RPMI7951 (cell line): ENCODE measurements at regions not wholly inside any gene's neighbourhood (a gene's known extent, or its start where the extent isn't known, plus 50 kb on each side); places are given as distances from the start of the nearest gene placed in this dataset.
"Not testable (repeated sequence)": the region's sequence is repeated elsewhere in the genome, so short reads cannot be mapped to it uniquely, and the experiment has no call there.

Source experiments
- DNase-seq: peaks from one replicate; pipeline ENCODE4 v3.0.0-alpha.2; 2012; ENCODE audit warnings: low read depth

DNA sequence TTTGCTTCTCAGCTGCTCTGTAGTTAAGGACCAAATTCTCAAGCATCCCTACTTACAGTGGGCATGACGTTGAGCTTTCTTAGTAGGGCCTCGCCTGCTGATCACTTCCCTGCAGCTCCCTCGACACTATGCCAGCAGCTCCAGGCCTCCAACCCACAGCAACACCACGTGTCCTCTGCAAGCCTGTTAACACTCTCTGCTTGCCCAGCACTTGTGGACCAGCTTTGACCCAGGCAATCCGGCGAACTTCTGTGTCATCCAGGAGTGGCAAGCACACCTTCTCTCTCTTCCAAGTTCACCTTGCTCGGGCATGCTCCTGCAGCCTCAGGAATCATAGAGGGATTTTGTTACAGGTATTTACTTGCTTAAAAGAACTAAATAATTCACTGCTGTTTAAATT lies 138.6 kb upstream of the FHL2 start:
- DNase-seq, result no peak

GRCh38 chr2:105536175-105536574 lies 137.3 kb upstream of the FHL2 start:
- no peak for DNase-seq

DNA sequence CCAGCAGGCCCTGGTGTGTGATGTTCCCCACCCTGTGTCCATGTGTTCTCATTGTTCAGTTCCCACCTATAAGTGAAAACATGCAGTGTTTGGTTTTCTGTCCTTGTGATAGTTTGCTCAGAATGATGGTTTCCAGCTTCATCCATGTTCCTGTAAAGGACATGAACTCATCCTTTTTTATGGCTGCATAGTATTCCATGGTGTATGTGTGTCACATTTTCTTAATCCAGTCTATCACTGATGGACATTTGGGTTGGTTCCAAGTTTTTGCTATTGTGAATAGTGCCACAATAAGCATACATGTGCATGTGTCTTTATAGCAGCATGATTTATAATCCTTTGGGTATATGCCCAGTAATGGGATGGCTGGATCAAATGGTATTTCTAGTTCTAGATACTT lies 130.4 kb upstream of the FHL2 start:
- not testable (repeated sequence) for DNase-seq

GRCh38 chr2:105526000-105526925 lies 127.4 kb upstream of the FHL2 start:
- DNase-seq, result no peak

DNA sequence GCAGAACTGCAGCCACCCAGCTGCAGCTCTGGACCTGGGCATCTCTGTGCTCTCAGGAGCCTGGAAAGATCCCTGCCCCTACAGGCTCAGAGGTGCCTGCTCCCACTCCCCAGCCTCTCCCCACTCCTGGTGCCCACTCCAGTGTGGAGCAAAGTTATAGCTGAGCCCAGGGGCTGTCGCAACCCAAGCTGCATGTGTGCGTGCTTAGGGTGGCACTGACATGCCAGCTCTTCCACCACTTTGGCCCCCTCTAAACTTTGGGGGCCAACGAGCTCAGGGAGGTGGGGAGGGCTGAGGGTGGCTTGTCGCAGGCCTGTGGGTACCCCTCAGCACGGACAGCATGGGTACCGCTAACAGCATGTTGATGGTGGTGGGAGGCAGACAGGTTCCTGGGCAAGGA lies 126.3 kb upstream of the FHL2 start:
- DNase-seq, result no peak

- DNase-seq, result no peak
Observed at GRCh38 chr2:105522645-105523044, 123.8 kb upstream of the FHL2 start.

- no peak for DNase-seq
Observed at GRCh38 chr2:105521616-105522015, 122.8 kb upstream of the FHL2 start.

- DNase-seq, result peak; percentile 33
Observed at GRCh38 chr2:105521176-105521575, 122.3 kb upstream of the FHL2 start.

DNA sequence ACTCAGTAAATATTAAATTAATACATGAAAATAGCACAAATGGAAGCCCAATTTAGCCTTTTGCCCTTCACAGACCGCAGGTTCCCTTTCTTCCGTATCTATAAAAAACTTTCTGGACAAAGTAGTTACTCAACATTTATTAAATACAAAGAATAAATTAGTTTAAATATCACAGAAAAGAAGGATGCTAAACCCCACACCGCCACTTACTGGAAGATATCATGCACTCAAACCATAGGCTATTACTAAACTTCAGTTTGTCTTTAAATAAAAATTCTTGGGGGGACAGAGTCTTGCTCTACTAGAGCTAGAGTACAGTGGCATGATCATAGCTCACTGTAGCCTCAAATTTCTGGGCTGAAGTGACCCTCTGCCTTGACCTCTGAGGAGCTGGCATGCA lies 120.7 kb upstream of the FHL2 start:
- DNase-seq, result no peak

- DNase-seq, result peak; percentile 43
Observed at GRCh38 chr2:105518897-105519296, 120.0 kb upstream of the FHL2 start.

DNA sequence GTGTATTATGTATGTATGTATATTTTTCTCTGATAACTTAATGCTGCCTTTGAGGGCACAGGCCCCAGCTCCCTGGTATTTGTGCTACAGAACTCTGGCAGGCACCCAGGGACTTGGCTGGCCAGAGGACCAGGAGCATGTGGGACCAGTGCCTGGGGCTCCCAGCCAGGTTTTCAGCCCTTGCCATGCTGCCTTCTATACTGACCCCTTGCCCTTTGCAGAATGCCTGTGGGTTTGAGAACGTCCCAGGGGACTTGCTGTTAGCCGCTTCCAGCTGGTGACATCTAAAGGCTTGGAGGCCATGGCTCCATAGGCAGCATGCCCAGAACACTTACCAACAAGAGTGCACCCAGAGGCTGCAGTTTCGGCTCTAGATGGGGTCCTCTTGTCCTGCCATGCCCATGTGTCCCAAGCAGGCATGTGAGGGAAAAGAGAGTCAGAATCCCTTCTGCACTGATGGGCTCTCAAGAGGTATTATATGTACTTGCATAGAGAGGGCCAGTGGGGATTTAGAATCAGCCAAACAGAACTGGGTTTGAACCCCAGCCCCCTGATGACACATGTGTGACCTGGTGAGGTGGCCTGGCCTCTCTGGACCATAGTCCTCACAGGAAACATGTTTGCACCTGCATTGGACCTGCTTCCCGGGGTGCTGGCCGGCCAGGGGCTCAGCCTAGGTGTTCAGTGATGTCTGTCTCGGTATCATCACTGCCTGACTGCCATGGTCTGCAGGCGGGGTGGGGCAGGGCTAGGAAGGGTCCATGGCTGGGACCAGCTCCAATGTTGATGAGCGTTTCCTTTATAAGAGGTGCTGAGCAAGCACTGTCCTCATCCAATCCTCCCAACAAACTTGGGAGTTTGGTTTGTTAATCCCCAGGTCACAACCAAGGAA lies 119.2 kb upstream of the FHL2 start:
- peak; percentile 98 for DNase-seq

DNA sequence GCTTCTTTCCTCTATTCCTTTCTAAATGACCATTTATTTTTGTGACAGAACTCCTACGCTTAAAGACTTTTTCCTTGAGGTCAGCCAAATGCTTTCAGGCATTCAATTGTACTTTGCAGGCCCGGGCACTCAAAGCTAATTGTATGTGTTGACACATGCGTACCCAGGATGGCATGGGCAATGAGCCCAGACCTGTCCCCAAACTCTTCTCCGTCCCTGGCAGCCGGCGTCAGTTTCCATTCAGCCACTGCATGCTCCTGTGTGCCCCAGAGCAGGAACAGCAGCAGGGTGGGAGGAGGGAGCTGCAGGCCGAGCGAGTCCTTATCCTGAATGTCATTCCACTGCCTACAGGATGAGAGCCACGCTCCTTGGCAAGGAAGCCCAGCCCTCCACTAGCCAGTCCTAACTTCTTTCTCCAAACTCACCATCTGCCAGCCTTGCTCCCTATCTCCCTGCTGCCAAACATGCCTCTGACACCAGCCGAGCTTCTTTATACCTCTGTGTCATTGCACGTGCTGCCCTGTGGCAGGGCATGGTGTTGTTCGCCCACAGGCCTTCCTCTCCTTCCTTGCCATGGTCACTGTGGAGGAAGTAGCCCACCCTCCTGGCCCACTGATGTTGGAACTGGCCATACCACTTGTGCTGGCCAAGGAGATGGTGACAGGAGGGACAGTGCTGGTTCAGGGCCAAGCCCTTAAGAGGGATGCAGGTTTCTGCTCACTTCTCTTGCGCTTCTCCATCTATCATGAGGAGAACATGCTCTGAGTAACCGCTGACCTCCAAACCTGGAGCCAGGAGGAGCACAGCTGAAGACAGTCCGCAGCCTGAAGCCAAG lies 116.9 kb upstream of the FHL2 start:
- peak; percentile 38 for DNase-seq

- no peak for DNase-seq
Observed at GRCh38 chr2:105514576-105514975, 115.7 kb upstream of the FHL2 start.

- peak; percentile 85 for DNase-seq
Observed at GRCh38 chr2:105510761-105511528, 112.1 kb upstream of the FHL2 start.

DNA sequence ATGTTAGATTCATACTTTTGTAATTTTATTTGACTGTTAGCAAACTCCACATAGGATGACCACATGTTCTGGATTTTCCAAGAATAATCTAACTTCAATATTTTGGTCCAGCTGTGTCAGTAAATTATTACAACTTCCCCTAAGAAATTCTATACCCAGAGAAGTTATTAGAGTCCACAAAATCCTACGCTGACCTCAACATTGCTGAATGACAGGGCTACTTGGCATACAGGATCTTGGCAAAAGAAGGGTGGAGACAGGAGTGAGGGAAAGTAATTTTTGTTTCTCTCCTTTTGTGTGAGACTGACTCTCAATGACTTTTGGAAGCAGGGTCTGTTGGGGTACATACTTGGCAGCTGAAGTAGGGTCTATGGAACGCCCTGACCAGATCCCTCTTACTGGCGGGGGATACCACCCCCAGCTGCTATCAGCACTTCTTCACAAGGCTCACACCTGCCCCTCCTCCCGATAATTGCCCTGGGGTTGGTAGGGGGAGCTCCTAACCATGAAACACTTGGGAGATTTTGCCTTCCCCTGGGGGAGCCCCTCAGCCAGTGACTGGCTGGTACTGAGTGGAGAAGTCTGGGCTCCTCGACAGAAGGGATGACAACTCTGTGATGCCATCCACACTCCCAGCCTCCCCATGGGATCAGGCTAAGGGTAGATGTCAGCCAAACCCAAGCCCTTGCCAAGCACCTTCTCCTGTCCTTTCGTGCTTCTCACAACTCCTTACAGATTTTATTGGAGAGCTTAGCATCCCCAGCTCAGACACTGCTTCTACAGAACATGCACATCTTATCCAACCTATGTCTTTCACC lies 110.6 kb upstream of the FHL2 start:
- DNase-seq, result no peak

DNA sequence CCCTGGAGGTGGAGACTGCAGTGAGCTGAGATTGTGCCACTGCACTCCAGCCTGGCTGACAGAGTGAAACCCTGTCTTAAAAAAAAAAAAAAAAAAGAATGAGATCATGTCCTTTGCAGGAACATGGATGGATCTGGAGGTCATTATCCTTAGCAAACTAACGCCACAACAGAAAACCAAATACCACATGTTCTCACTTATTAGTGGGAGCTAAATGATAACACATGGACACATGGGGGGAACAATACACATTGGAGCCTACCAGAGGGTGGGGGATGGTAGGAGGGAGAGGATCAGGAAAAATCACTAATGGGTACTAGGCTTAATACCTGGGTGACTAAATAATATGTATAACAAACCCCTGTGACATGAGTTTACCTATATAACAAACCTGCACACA lies 108.0 kb upstream of the FHL2 start:
- peak; percentile 59 for DNase-seq

GRCh38 chr2:105504459-105504858 lies 105.6 kb upstream of the FHL2 start:
- peak; percentile 35 for DNase-seq

GRCh38 chr2:105502625-105503334 lies 103.9 kb upstream of the FHL2 start:
- DNase-seq, result peak; percentile 79

GRCh38 chr2:105498281-105498846 lies 99.5 kb upstream of the FHL2 start:
- DNase-seq, result no peak
